Muscle layer of colon (tissue), 2 donors: ENCODE measurements at regions not wholly inside any gene's neighbourhood (a gene's known extent, or its start where the extent isn't known, plus 50 kb on each side); places are given as distances from the start of the nearest gene placed in this dataset.

Experiments used
- H3K27ac ChIP-seq: one replicate; pipeline ENCODE4 v1.7.0; 2013; ENCODE audit warnings: low read depth, mild to moderate bottlenecking, low read length, moderate library complexity
- H3K27me3 ChIP-seq, 2 donors: one replicate each; pipeline ENCODE4 v1.7.0; 2013; ENCODE audit warnings: low read length in 2 of 2, mild to moderate bottlenecking in 2 of 2; ENCODE audit not compliant: insufficient read depth in 2 of 2, control insufficient read depth in 1 of 2
- H3K36me3 ChIP-seq: one replicate; pipeline ENCODE4 v1.7.0; 2013; ENCODE audit warnings: mild to moderate bottlenecking, low read length; ENCODE audit not compliant: insufficient read depth
- H3K4me1 ChIP-seq: one replicate; pipeline ENCODE4 v1.7.0; 2013; ENCODE audit warnings: mild to moderate bottlenecking, low read length; ENCODE audit not compliant: insufficient read depth
- H3K4me3 ChIP-seq, 2 donors: one replicate each; pipeline ENCODE4 v1.7.0; 2013; ENCODE audit warnings: low read length in 2 of 2, low read depth in 1 of 2, mild to moderate bottlenecking in 1 of 2, moderate library complexity in 1 of 2
- H3K9ac ChIP-seq: one replicate; pipeline ENCODE4 v1.7.0; 2013; ENCODE audit warnings: low read length
- H3K9me3 ChIP-seq: one replicate; pipeline ENCODE4 v1.7.0; 2013; ENCODE audit warnings: mild to moderate bottlenecking, low read length
- donor health status: abdominal sarcoma.
- donor health status: Adenocarcinoma of cecum.

DNA sequence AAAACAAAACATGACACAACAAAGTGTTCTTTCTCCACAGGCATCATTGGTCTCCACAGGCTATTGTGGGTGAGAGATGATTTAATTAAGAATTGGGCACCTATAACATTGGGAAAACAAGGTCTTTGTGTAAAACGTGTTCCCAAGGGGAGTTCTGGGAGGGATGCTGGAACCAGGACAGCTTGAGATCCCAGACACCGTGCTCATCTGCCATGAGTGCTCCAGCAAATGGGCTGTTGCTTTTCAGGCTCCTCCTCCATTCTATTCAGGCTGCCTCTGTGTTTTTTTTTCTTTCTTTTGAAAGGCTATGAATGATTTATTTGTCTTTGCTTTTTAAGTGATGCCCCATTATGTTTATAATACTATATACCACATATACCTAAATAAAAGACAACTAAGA, 122.4 kb downstream of the DACT1 start:
- H3K4me3 ChIP-seq, result no peak overlapping the region
- no peak overlapping the region for H3K9ac ChIP-seq
- H3K9me3 ChIP-seq, result no peaks in the 10 kb centered on the region
- H3K27ac ChIP-seq, result no peak overlapping the region
- H3K4me1 ChIP-seq, result peaks cover 4% of the 10 kb centered on the region
- no peaks in the 10 kb centered on the region for H3K27me3 ChIP-seq
- no peaks in the 10 kb centered on the region for H3K36me3 ChIP-seq

DNA sequence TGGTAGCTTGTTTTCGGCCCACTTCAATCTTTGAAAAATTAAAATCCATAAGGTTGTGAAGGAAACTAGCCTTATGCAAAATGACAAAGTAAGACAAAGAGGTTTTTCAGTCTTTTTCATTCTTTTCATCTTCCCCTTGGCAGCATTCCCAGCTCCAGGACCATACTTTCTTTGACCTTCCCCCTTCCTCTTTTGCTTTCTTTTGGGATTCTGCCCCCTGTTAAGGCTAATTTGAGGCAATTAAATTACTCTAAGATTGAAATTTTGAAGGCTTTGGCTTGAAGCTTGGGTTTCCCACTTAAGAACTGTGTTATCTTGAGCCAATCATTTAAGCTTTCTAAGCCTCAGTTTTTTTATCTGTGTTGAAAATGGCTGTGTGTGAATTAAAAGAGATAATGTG, 124.9 kb downstream of the DACT1 start:
- H3K9me3 ChIP-seq, result no peaks in the 10 kb centered on the region
- no peak overlapping the region for H3K9ac ChIP-seq
- no peaks in the 10 kb centered on the region for H3K4me1 ChIP-seq
- no peaks in the 10 kb centered on the region for H3K36me3 ChIP-seq
- H3K4me3 ChIP-seq, result no peak overlapping the region
- no peak overlapping the region for H3K27ac ChIP-seq
- no peaks in the 10 kb centered on the region for H3K27me3 ChIP-seq

GRCh38 chr14:58763210-58763609, 125.4 kb downstream of the DACT1 start:
- no peaks in the 10 kb centered on the region for H3K9me3 ChIP-seq
- H3K4me3 ChIP-seq, result no peak overlapping the region
- no peak overlapping the region for H3K27ac ChIP-seq
- no peaks in the 10 kb centered on the region for H3K36me3 ChIP-seq
- H3K4me1 ChIP-seq, result no peaks in the 10 kb centered on the region
- no peak overlapping the region for H3K9ac ChIP-seq
- no peaks in the 10 kb centered on the region for H3K27me3 ChIP-seq

GRCh38 chr14:58765418-58765831, 127.7 kb downstream of the DACT1 start:
- H3K4me3 ChIP-seq, result no peak overlapping the region
- H3K36me3 ChIP-seq, result no peaks in the 10 kb centered on the region
- H3K9me3 ChIP-seq, result no peaks in the 10 kb centered on the region
- H3K4me1 ChIP-seq, result no peaks in the 10 kb centered on the region
- H3K9ac ChIP-seq, result no peak overlapping the region
- no peak overlapping the region for H3K27ac ChIP-seq
- H3K27me3 ChIP-seq, result no peaks in the 10 kb centered on the region

DNA sequence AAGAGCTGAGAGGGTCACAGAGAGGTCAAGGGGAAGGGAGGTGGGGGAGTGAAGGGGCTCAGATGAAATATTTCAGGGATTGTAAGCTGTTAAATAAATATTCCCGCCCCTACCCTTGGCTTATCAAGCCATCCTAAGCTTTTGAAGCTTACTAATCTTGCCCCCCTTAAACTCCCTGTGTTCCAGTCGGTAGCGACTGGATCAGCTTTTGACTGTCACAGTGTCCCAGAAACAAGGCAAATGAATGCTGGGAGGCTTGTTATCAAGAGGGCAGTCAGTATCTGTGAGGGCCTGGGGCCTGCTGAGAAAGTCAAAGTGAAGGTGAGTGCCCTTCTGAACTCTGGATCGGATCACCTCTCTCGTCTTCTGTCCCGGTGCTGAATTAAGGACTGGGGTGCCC, 128.1 kb downstream of the DACT1 start:
- Histone ChIP-seq H3K9me3 (no peaks in the 10 kb centered on the region), H3K4me3 (no peak overlapping the region), H3K27ac (no peak overlapping the region), H3K27me3 (no peaks in the 10 kb centered on the region), H3K4me1 (no peaks in the 10 kb centered on the region), H3K9ac (no peak overlapping the region), H3K36me3 (no peaks in the 10 kb centered on the region)

GRCh38 chr14:58769011-58769643, 131.4 kb downstream of the DACT1 start:
- H3K4me1 ChIP-seq, result no peaks in the 10 kb centered on the region
- H3K36me3 ChIP-seq, result no peaks in the 10 kb centered on the region
- H3K4me3 ChIP-seq, result no peak overlapping the region
- H3K9ac ChIP-seq, result no peak overlapping the region
- no peaks in the 10 kb centered on the region for H3K9me3 ChIP-seq
- no peaks in the 10 kb centered on the region for H3K27me3 ChIP-seq
- H3K27ac ChIP-seq, result no peak overlapping the region

- Histone ChIP-seq H3K9me3 (no peaks in the 10 kb centered on the region), H3K9ac (no peak overlapping the region), H3K27me3 (no peaks in the 10 kb centered on the region), H3K4me3 (no peak overlapping the region), H3K4me1 (no peaks in the 10 kb centered on the region), H3K27ac (no peak overlapping the region), H3K36me3 (no peaks in the 10 kb centered on the region)
Measured at GRCh38 chr14:58769771-58770170, 132.0 kb downstream of the DACT1 start.

GRCh38 chr14:58770491-58770982, 132.8 kb downstream of the DACT1 start:
- Histone ChIP-seq H3K4me3 (no peak overlapping the region), H3K27me3 (no peaks in the 10 kb centered on the region), H3K36me3 (no peaks in the 10 kb centered on the region), H3K27ac (no peak overlapping the region), H3K9ac (no peak overlapping the region), H3K9me3 (no peaks in the 10 kb centered on the region), H3K4me1 (no peaks in the 10 kb centered on the region)

DNA sequence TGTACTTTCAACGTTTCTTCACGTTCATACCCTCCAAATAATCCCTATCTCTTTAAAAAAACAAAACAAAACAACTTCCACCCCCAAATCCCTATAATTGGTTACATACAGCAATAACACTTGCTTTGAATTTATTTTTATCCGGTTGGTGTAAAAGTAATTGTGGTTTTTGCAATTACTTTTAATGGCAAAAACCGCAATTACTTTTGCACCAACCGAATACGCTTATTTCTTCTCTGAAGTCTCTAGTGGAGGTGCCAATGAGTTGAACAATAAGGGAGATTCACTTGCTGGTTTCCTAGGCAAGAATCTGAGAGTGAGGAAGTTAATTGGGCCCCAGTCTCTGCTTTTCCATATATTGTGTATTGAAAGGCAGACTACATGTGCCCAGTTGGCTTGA, 133.3 kb downstream of the DACT1 start:
- Histone ChIP-seq H3K36me3 (no peaks in the 10 kb centered on the region), H3K9me3 (no peaks in the 10 kb centered on the region), H3K27ac (no peak overlapping the region), H3K27me3 (no peaks in the 10 kb centered on the region), H3K4me1 (no peaks in the 10 kb centered on the region), H3K9ac (no peak overlapping the region), H3K4me3 (no peak overlapping the region)

DNA sequence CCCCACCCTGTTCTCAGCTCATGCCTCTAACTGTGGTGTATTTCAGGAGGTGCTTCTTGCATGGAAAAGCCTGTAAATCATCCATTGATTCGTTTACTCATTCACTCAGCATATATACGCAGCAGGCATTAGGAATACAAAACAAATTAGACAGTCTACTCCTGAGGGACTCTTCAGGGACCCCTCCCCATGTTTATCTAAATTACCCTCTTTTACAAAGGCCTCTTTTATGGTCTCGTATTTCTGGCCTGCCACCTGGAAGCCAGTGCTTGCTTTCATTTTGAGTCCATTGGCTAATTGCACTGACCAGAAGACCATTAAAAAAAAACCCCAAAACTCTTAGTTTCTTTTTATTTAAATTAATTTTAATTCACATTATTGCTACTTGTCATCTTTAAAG, 134.4 kb downstream of the DACT1 start:
- Histone ChIP-seq H3K36me3 (no peaks in the 10 kb centered on the region), H3K27ac (no peak overlapping the region), H3K27me3 (no peaks in the 10 kb centered on the region), H3K9me3 (no peaks in the 10 kb centered on the region), H3K4me3 (no peak overlapping the region), H3K4me1 (no peaks in the 10 kb centered on the region), H3K9ac (no peak overlapping the region)

DNA sequence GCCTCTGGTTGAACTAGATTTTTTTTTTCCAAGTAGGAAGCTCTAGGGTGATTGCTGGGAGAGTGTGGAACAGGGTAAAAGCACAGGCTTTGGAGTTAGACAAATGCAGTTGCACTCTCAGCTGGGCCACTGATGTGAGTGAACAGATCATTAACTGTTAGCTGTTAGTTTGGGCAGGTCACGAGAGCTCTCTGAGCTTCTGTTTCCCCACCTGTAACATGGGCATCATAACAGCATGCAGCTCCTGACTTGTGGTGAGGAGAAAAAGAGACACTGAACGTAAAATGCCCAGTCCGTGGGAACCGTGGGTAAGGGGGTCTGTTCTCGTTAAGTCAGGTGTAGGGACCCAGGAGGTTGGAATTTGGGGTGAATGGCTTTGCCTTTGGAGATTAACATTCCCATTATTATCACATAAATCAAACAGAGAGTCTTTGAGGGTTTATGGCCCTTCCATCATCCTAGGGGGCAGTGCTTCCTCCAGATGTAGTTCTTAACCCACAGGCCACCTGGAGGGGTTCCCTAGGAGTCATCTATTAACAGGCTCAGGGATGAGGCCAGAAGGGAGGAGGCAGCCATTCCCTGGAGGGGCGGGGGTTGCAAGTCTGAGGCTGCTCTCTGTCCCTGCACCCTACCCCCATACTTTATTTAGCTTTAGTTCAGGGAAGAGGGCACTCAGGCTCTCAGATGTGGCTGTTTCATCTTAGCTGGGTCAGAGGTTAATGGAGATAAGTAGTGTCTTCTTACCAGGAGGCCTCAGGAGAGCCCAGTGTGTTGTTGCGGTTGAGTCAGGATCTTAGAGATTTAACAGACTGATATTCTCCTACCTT, 135.2 kb downstream of the DACT1 start:
- no peaks in the 10 kb centered on the region for H3K27me3 ChIP-seq
- H3K9ac ChIP-seq, result no peak overlapping the region
- no peaks in the 10 kb centered on the region for H3K9me3 ChIP-seq
- H3K4me1 ChIP-seq, result no peaks in the 10 kb centered on the region
- no peak overlapping the region for H3K4me3 ChIP-seq
- no peak overlapping the region for H3K27ac ChIP-seq
- H3K36me3 ChIP-seq, result no peaks in the 10 kb centered on the region

GRCh38 chr14:58774531-58774930, 136.8 kb downstream of the DACT1 start:
- Histone ChIP-seq H3K9me3 (no peaks in the 10 kb centered on the region), H3K27me3 (no peaks in the 10 kb centered on the region), H3K4me1 (no peaks in the 10 kb centered on the region), H3K27ac (no peak overlapping the region), H3K9ac (no peak overlapping the region), H3K36me3 (no peaks in the 10 kb centered on the region), H3K4me3 (no peak overlapping the region)
